ENCODE measurements at regions not wholly inside any gene's neighbourhood (a gene's known extent, or its start where the extent isn't known, plus 50 kb on each side); places are given as distances from the start of the nearest gene placed in this dataset.

DNA sequence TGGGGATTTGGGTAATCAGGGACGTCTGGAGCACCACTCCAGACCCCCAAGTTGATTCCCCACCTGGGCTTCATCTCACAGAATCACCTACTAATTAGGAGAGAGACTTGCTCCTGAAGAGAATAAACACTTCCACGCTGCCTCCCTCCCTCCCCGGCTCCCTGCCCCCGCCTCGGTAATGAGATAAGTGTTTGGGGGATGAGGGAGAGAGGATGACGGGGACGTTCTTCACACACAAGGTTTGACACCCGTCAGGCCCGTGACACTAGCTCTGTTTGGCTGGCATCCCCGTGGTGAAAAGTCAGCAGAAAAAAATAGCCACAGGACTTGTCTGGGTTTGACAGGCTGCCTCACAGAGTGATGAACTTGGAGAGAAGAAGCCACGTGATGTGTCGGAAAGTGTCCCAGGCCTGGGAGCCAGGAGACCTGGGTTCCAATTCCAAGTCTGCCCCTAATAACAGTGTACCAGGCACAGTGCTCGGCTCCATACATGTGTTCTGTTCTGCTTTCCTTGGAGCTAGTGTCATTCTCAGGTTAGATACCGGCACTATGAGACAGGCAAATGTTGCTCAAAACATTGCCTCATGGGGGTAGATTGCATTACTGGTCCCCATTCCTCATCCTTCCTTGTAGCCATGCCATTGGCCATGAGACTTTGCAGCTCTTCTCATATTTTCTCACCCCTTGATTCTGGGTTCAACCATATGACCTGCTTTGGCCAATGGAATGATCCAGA is 578.0 kb downstream of the BCOR start:
- Mint-ChIP-seq H3K9me3 (ENCODE audit: low read depth) (peaks cover 11% of the 10 kb centered on the region), H3K27ac (no peak overlapping the region), H3K36me3 (ENCODE audit: insufficient read depth) (no peaks in the 10 kb centered on the region), H3K4me1 (ENCODE audit: low read depth) (peaks cover 5% of the 10 kb centered on the region), H3K4me3 (ENCODE audit: low read depth) (no peak overlapping the region), H3K27me3 (peaks cover 6% of the 10 kb centered on the region)
- no peak for DNase-seq (ENCODE audit: low spot score, unreplicated experiment)
- TF ChIP-seq, protein P1, sequence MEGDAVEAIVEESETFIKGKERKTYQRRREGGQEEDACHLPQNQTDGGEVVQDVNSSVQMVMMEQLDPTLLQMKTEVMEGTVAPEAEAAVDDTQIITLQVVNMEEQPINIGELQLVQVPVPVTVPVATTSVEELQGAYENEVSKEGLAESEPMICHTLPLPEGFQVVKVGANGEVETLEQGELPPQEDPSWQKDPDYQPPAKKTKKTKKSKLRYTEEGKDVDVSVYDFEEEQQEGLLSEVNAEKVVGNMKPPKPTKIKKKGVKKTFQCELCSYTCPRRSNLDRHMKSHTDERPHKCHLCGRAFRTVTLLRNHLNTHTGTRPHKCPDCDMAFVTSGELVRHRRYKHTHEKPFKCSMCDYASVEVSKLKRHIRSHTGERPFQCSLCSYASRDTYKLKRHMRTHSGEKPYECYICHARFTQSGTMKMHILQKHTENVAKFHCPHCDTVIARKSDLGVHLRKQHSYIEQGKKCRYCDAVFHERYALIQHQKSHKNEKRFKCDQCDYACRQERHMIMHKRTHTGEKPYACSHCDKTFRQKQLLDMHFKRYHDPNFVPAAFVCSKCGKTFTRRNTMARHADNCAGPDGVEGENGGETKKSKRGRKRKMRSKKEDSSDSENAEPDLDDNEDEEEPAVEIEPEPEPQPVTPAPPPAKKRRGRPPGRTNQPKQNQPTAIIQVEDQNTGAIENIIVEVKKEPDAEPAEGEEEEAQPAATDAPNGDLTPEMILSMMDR (IDR thresholded peaks at IDR 0.05; ENCODE audit: unreplicated experiment): no peak

DNA sequence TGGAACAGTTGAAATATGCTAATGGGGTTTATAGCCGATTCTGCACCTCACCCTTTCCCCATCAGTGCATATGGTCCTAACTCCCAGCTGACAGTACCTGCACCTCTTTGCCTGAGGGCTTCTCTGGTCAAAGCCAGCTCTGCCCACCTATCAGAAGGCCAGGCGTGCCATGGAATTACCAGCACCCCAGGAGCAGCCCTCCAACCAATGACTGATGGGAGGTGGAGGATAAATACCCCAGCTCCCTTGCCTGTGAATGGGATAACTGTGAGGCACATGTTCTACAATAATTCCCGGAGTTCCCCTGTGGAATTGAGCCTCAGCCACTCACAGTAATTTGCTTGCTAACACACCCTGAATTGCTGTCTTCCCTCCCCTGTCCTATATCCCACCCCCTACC is 572.0 kb downstream of the BCOR start:
- H3K27me3 Mint-ChIP-seq: no peaks in the 10 kb centered on the region
- H3K36me3 Mint-ChIP-seq (ENCODE audit: insufficient read depth): no peaks in the 10 kb centered on the region
- no peak for DNase-seq (ENCODE audit: low spot score, unreplicated experiment)
- H3K27ac Mint-ChIP-seq: no peak overlapping the region
- peaks cover 22% of the 10 kb centered on the region for H3K9me3 Mint-ChIP-seq (ENCODE audit: low read depth)
- H3K4me3 Mint-ChIP-seq (ENCODE audit: low read depth): no peak overlapping the region
- TF ChIP-seq, protein P1 (IDR thresholded peaks at IDR 0.05; ENCODE audit: unreplicated experiment): no peak
- H3K4me1 Mint-ChIP-seq (ENCODE audit: low read depth): no peaks in the 10 kb centered on the region

DNA sequence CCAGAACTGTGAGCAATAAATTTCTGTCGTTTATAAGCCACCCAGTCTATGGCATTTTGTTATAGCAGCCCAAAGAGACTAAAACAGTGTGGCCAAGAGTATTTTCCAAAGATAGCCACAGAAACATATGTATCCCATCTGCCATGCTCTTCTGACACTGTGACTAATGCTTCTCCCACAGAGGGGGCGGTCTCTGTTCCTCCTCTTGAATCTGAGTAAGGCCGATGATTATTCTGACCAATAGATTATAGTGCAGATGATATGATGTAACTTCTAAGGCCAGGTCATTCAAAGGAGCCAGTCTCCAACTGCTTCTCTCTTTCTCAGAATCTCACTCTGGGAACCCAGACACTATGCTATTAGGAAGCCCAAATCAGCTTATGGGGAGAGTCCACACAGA is 570.7 kb downstream of the BCOR start:
- no peaks in the 10 kb centered on the region for H3K4me1 Mint-ChIP-seq (ENCODE audit: low read depth)
- no peaks in the 10 kb centered on the region for H3K36me3 Mint-ChIP-seq (ENCODE audit: insufficient read depth)
- TF ChIP-seq, protein P1 (IDR thresholded peaks at IDR 0.05; ENCODE audit: unreplicated experiment): no peak
- DNase-seq (ENCODE audit: low spot score, unreplicated experiment): no peak
- no peaks in the 10 kb centered on the region for H3K27me3 Mint-ChIP-seq
- no peak overlapping the region for H3K27ac Mint-ChIP-seq
- H3K9me3 Mint-ChIP-seq (ENCODE audit: low read depth): peaks cover 24% of the 10 kb centered on the region
- no peak overlapping the region for H3K4me3 Mint-ChIP-seq (ENCODE audit: low read depth)

DNA sequence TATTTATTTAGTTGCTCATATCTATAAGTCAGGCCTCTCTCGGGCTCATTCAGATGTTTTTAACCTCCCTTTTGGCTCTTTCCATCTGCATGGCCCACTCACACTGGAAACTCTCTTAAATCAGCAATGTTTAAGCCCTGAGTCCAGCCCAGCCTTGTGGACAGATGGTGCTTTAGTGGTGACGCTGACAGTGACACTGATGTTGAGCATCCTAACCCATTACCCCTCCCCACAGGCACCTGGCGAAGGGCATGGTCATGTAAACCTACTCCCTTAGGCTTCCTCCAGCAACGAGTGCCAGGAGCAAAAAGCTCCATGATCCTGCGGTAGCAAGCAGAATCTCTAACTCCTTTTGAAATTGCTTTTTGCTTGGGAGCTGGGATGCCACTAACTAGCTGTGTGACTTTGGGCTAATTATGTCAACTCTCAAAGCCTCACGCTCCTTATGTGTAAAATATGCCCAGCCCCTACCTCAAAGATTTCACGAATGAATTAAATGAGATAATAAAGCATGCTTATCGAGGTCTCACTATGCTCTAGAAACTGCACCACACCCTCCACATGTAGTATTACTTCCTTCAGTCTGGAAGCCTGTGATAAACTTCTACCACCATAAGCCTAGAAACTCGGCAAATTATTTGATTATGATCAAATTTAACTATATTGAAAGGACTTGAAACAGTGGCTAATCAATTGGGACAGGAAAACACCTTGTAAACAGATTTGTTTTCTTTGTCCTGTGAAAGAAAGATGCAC is 569.4 kb downstream of the BCOR start:
- Mint-ChIP-seq H3K36me3 (ENCODE audit: insufficient read depth) (no peaks in the 10 kb centered on the region), H3K4me1 (ENCODE audit: low read depth) (no peaks in the 10 kb centered on the region), H3K9me3 (ENCODE audit: low read depth) (peaks cover 24% of the 10 kb centered on the region), H3K27me3 (no peaks in the 10 kb centered on the region), H3K4me3 (ENCODE audit: low read depth) (no peak overlapping the region), H3K27ac (no peak overlapping the region)
- no peak for DNase-seq (ENCODE audit: low spot score, unreplicated experiment)
- TF ChIP-seq, protein P1 (IDR thresholded peaks at IDR 0.05; ENCODE audit: unreplicated experiment): no peak

DNA sequence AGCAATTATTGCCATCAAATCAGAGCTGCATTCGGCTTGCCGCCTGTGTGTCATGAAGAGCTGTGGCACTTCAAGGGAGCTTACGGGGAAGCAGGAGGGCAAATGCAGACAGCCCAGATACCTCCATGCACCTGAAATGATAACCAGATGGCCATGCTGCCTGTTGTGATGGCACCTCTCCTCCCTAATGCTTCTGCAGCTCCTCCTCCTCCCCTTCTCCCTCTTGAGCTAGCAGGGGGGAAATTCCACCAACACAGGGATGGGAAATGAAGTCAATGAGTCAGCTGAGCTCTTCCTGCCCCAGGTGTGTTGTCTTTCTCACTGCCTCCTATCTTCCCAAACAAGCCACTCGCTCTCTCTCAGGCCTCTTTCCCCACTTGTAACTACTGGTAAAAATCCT is 565.0 kb downstream of the BCOR start:
- Mint-ChIP-seq H3K27me3 (peaks cover 8% of the 10 kb centered on the region), H3K36me3 (ENCODE audit: insufficient read depth) (no peaks in the 10 kb centered on the region), H3K4me1 (ENCODE audit: low read depth) (no peaks in the 10 kb centered on the region), H3K4me3 (ENCODE audit: low read depth) (no peak overlapping the region), H3K27ac (no peak overlapping the region), H3K9me3 (ENCODE audit: low read depth) (peaks cover 24% of the 10 kb centered on the region)
- TF ChIP-seq, protein P1 (IDR thresholded peaks at IDR 0.05; ENCODE audit: unreplicated experiment): no peak
- DNase-seq (ENCODE audit: low spot score, unreplicated experiment): no peak
